Panc1 (cell line): ENCODE measurements at regions not wholly inside any gene's neighbourhood (a gene's known extent, or its start where the extent isn't known, plus 50 kb on each side); places are given as distances from the start of the nearest gene placed in this dataset.

Experiments
- POLR2AphosphoS5 ChIP-seq: IDR thresholded peaks from 2 replicates; pipeline ENCODE4 v1.6.1; 2012; ENCODE audit warnings: mild to moderate bottlenecking, low read depth, low read length, moderate library complexity
- TCF7L2 ChIP-seq: IDR thresholded peaks from 2 replicates; pipeline ENCODE4 v1.6.1; 2011; ENCODE audit warnings: mild to moderate bottlenecking, low read depth, low read length, inconsistent platforms
- TF ChIP-seq, protein P1 (sequence below), 2 experiments: IDR thresholded peaks; 2 replicates each; pipeline ENCODE4 v1.6.1; 2011 to 2012; ENCODE audit warnings: low read depth in 2 of 2, control low read depth in 1 of 2, low read length in 1 of 2, mild to moderate bottlenecking in 1 of 2, moderate library complexity in 1 of 2; ENCODE audit not compliant: insufficient read depth in 1 of 2
- TF ChIP-seq, protein P2 (sequence below): fragments of 450-650 bp; IDR thresholded peaks from 2 replicates; pipeline ENCODE4 v1.5.1; 2017; ENCODE audit warnings: mild to moderate bottlenecking

DNA sequence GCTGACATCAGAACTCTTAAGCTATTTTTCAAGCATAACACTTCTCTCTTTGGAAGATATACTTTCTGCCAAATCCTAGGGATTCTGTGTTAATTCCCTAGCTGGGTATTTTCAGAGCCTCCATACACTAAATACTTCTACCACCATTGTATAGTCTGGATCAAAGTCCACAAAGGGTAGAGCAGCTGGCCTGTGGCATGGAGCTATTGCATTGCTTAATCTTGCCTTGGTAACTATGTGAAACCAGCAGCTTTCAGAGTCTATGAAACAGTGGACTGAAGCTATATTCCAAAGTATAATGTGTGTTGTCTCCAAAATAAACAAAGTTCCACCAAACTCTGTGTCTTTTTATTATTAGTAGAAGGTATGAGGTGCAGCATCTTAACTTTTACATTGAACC, 296.9 kb upstream of the CDH19 start:
- TF ChIP-seq, protein P1, sequence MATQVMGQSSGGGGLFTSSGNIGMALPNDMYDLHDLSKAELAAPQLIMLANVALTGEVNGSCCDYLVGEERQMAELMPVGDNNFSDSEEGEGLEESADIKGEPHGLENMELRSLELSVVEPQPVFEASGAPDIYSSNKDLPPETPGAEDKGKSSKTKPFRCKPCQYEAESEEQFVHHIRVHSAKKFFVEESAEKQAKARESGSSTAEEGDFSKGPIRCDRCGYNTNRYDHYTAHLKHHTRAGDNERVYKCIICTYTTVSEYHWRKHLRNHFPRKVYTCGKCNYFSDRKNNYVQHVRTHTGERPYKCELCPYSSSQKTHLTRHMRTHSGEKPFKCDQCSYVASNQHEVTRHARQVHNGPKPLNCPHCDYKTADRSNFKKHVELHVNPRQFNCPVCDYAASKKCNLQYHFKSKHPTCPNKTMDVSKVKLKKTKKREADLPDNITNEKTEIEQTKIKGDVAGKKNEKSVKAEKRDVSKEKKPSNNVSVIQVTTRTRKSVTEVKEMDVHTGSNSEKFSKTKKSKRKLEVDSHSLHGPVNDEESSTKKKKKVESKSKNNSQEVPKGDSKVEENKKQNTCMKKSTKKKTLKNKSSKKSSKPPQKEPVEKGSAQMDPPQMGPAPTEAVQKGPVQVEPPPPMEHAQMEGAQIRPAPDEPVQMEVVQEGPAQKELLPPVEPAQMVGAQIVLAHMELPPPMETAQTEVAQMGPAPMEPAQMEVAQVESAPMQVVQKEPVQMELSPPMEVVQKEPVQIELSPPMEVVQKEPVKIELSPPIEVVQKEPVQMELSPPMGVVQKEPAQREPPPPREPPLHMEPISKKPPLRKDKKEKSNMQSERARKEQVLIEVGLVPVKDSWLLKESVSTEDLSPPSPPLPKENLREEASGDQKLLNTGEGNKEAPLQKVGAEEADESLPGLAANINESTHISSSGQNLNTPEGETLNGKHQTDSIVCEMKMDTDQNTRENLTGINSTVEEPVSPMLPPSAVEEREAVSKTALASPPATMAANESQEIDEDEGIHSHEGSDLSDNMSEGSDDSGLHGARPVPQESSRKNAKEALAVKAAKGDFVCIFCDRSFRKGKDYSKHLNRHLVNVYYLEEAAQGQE (IDR thresholded peaks at IDR 0.05; ENCODE audit: insufficient read depth in 1 of 2, low read depth in 2 of 2, low read length in 1 of 2), result no peak
- TF ChIP-seq TCF7L2 (no peak), POLR2AphosphoS5 (no peak)
- TF ChIP-seq, protein P2, sequence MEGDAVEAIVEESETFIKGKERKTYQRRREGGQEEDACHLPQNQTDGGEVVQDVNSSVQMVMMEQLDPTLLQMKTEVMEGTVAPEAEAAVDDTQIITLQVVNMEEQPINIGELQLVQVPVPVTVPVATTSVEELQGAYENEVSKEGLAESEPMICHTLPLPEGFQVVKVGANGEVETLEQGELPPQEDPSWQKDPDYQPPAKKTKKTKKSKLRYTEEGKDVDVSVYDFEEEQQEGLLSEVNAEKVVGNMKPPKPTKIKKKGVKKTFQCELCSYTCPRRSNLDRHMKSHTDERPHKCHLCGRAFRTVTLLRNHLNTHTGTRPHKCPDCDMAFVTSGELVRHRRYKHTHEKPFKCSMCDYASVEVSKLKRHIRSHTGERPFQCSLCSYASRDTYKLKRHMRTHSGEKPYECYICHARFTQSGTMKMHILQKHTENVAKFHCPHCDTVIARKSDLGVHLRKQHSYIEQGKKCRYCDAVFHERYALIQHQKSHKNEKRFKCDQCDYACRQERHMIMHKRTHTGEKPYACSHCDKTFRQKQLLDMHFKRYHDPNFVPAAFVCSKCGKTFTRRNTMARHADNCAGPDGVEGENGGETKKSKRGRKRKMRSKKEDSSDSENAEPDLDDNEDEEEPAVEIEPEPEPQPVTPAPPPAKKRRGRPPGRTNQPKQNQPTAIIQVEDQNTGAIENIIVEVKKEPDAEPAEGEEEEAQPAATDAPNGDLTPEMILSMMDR, result no peak
